ENCODE measurements at regions not wholly inside any gene's neighbourhood (a gene's known extent, or its start where the extent isn't known, plus 50 kb on each side); places are given as distances from the start of the nearest gene placed in this dataset.

DNA sequence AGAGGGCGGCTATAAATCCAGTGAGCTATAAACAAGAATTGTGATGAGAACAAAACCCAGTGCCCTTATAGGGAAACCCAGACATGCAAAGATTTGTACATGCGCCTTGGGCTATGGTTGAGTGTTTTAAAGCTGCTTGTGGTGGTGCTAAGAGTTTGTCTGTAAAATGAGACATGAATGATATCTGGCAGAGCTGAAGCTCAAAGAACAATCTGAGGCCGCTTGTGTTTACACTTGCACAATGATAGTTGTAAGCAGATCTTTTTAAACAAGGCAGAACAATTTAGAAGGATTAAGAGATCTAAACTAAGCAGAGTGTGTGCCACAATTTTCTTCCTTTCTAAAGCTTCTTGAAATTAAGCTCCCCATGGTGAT is 80.4 kb upstream of the ADAMTS5 start:
- no peak overlapping the region for H3K27ac ChIP-seq
- 77 to 84% (median 80%) methylated on average over 3 of the region's 3 CpGs for WGBS, 3 donors
- no peaks in the 10 kb centered on the region for H3K9me3 ChIP-seq
- no peaks in the 10 kb centered on the region for H3K36me3 ChIP-seq
- H3K4me1 ChIP-seq (ENCODE audit: insufficient read depth) = peaks cover 5% of the 10 kb centered on the region
- no peak overlapping the region for H3K4me3 ChIP-seq
- no peaks in the 10 kb centered on the region for H3K27me3 ChIP-seq
- intact Hi-C loops (cut with DNase I) = no loop called here
- TF ChIP-seq, protein P1, sequence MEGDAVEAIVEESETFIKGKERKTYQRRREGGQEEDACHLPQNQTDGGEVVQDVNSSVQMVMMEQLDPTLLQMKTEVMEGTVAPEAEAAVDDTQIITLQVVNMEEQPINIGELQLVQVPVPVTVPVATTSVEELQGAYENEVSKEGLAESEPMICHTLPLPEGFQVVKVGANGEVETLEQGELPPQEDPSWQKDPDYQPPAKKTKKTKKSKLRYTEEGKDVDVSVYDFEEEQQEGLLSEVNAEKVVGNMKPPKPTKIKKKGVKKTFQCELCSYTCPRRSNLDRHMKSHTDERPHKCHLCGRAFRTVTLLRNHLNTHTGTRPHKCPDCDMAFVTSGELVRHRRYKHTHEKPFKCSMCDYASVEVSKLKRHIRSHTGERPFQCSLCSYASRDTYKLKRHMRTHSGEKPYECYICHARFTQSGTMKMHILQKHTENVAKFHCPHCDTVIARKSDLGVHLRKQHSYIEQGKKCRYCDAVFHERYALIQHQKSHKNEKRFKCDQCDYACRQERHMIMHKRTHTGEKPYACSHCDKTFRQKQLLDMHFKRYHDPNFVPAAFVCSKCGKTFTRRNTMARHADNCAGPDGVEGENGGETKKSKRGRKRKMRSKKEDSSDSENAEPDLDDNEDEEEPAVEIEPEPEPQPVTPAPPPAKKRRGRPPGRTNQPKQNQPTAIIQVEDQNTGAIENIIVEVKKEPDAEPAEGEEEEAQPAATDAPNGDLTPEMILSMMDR (IDR thresholded peaks at IDR 0.05) = no peak
- no peak for TF ChIP-seq EP300 (IDR thresholded peaks at IDR 0.05)
- DNase-seq = no peak

DNA sequence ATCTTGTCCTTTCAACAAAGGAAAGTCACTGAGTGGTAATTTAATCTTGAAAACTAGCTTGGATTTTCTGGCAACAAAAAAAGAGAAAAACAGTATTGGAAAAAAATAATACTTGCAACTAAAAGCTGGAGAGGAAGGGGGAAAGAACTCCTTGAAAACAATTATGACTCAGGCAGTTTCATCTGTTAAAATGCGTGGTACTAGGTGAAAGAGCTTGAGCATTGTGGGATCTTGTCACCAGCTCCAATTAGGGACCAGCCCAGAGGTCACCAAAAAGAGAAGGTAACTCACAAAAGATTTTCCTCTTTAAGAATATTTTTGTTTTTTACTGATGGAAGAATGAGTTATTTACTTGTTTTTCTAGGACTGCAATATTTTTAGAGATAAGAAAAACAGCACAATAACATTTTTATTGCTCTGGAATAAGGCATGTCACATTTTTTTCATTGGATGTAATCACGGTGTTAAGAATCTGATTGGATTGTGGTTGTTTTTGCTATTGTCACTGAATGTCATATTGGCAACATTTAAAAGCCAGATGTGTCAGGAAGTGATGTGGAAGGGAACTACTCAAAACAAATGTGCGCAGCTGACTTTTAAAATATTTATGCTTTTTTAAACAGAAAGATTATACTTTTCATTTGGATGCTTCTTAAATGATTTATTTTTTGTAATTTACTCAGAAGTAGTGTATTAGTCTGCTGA is 78.5 kb upstream of the ADAMTS5 start:
- Histone ChIP-seq H3K4me1 (ENCODE audit: insufficient read depth) (peaks cover 5% of the 10 kb centered on the region), H3K9me3 (no peaks in the 10 kb centered on the region), H3K27ac (peak overlapping the region in 1 of 2 donors; percentile 55), H3K36me3 (no peaks in the 10 kb centered on the region), H3K27me3 (no peaks in the 10 kb centered on the region), H3K4me3 (no peak overlapping the region)
- no peak for TF ChIP-seq EP300 (IDR thresholded peaks at IDR 0.05)
- TF ChIP-seq, protein P1 (IDR thresholded peaks at IDR 0.05) = no peak
- no peak for TF ChIP-seq POLR2A (IDR thresholded peaks at IDR 0.05)
- no peak for DNase-seq
- WGBS, 3 donors = 33 to 41% (median 35%) methylated on average over 3 of the region's 3 CpGs
- intact Hi-C loops (cut with DNase I) = no loop called here

DNA sequence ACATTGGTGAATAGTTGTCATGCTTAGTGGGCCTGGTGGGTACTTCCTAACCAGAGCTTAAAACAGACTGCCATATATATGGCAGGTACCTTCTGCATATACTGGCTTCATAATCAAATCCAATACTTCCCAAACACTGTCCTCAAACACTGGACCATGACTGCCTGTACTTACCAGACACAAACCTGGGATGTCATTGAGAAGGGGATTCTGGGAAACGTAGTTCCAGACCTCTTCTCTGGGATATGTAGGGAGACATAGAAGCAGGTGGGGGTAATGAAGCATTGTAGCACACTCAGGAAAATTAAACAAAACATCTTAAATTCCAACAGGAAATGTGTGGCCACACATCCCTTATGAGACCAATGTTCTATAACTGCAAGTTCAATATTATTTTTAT is 76.5 kb upstream of the ADAMTS5 start:
- 96 to 97% (median 96%) methylated on average over 1 of the region's 1 CpG for WGBS, 3 donors
- no peak for TF ChIP-seq EP300 (IDR thresholded peaks at IDR 0.05)
- no peak for TF ChIP-seq POLR2A (IDR thresholded peaks at IDR 0.05)
- TF ChIP-seq, protein P1 (IDR thresholded peaks at IDR 0.05) = no peak
- no peaks in the 10 kb centered on the region for H3K27me3 ChIP-seq
- no peak overlapping the region for H3K27ac ChIP-seq
- intact Hi-C loops (cut with DNase I) = no loop called here
- no peaks in the 10 kb centered on the region for H3K36me3 ChIP-seq
- no peaks in the 10 kb centered on the region for H3K9me3 ChIP-seq
- peaks cover 5% of the 10 kb centered on the region for H3K4me1 ChIP-seq (ENCODE audit: insufficient read depth)
- no peak for DNase-seq
- no peak overlapping the region for H3K4me3 ChIP-seq

DNA sequence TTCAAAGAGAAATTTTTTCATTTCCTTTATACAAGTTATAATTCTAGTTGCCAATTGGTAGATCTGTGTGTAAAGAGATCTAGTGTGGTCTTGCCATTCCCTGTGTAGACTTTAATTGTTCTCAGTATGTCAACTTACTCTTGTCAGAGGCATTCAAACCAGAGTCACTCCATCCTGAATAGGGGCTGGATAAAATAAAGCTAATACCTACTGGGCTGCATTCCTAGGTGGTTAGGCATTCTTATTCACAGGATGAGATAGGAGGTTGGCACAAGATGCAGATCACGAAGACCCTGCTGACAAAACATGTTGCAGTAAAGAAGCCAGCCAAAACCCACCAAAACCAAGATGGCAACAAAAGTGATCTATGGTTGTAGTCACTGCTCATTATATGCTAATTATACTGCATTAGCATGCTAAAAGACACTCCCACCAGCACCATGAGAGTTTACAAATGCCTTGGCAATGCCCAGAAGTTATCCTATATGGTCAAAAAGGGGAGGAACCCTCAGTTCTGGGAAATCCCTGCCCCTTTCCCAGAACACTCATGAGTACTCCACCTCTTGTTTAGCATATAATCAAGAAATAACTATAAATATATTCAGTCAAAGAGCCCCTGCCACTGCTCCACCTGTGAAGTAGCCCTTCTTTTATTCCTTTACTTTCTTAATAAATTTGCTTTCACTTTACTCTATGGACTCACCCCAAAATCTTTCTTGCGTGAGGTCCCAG is 74.0 kb upstream of the ADAMTS5 start:
- Histone ChIP-seq H3K27ac (no peak overlapping the region), H3K4me1 (ENCODE audit: insufficient read depth) (peaks cover 3% of the 10 kb centered on the region), H3K9me3 (no peaks in the 10 kb centered on the region), H3K27me3 (no peaks in the 10 kb centered on the region), H3K4me3 (no peak overlapping the region), H3K36me3 (no peaks in the 10 kb centered on the region)
- TF ChIP-seq EP300 (IDR thresholded peaks at IDR 0.05) (no peak), POLR2A (IDR thresholded peaks at IDR 0.05) (no peak)
- TF ChIP-seq, protein P1 (IDR thresholded peaks at IDR 0.05) = no peak
- DNase-seq = no peak
- 92 to 98% (median 93%) methylated on average over 2 of the region's 2 CpGs for WGBS, 3 donors
- intact Hi-C loops (cut with DNase I) = no loop called here
